ENCODE measurements at regions not wholly inside any gene's neighbourhood (a gene's known extent, or its start where the extent isn't known, plus 50 kb on each side); places are given as distances from the start of the nearest gene placed in this dataset.

DNA sequence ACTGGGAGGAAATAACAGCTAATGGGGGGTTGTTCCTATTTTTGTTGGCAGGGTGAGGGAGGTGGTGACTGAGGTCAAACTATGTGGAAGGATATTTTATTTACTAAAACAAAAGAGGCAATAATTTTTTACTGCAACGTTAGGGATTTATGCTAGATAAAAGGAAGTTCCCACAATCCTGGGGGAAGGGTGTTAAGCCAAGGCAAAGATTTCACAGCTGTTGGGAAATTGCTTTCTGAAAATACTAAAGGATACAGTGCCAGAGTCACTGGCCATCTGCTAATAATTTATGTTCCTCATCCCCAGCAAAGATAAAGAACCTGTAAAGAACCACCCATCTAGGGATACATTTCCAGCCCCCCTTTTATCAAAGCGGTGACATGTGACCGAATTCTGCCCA, 756.0 kb upstream of the RBFOX1 start:
- H3K36me3 ChIP-seq (ENCODE audit: control insufficient read depth, insufficient read depth, low read length) = no peaks in the 10 kb centered on the region
- H2BK5ac ChIP-seq (ENCODE audit: low read depth, low read length, poor library complexity, severe bottlenecking) = no peak overlapping the region
- H3K27me3 ChIP-seq (ENCODE audit: control insufficient read depth, insufficient read depth, low read length) = no peaks in the 10 kb centered on the region
- ATAC-seq (ENCODE audit: low read depth) (no peak), DNase-seq (no peak)
- TF ChIP-seq, protein P1, sequence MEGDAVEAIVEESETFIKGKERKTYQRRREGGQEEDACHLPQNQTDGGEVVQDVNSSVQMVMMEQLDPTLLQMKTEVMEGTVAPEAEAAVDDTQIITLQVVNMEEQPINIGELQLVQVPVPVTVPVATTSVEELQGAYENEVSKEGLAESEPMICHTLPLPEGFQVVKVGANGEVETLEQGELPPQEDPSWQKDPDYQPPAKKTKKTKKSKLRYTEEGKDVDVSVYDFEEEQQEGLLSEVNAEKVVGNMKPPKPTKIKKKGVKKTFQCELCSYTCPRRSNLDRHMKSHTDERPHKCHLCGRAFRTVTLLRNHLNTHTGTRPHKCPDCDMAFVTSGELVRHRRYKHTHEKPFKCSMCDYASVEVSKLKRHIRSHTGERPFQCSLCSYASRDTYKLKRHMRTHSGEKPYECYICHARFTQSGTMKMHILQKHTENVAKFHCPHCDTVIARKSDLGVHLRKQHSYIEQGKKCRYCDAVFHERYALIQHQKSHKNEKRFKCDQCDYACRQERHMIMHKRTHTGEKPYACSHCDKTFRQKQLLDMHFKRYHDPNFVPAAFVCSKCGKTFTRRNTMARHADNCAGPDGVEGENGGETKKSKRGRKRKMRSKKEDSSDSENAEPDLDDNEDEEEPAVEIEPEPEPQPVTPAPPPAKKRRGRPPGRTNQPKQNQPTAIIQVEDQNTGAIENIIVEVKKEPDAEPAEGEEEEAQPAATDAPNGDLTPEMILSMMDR (conservative IDR thresholded peaks at IDR 0.05; ENCODE audit: low read depth, low read length) = no peak
- no peak for TF ChIP-seq BHLHE40 (IDR thresholded peaks at IDR 0.05; ENCODE audit: low read depth, low read length)
- TF ChIP-seq RFX5 (IDR thresholded peaks at IDR 0.05; ENCODE audit: low read depth, low read length) = no peak
- TF ChIP-seq RCOR1 (IDR thresholded peaks at IDR 0.05; ENCODE audit: insufficient replicate concordance, low read length) = no peak
- no peak for TF ChIP-seq CEBPB (IDR thresholded peaks at IDR 0.05; ENCODE audit: low read depth, low read length)
- no peak for TF ChIP-seq MAFK (IDR thresholded peaks at IDR 0.05; ENCODE audit: low read depth, low read length)
- no peak for TF ChIP-seq NFE2L2 (IDR thresholded peaks at IDR 0.05; ENCODE audit: low read depth, low read length)
- no peak for TF ChIP-seq RAD21 (IDR thresholded peaks at IDR 0.05; ENCODE audit: low read length)
- TF ChIP-seq, protein P2, sequence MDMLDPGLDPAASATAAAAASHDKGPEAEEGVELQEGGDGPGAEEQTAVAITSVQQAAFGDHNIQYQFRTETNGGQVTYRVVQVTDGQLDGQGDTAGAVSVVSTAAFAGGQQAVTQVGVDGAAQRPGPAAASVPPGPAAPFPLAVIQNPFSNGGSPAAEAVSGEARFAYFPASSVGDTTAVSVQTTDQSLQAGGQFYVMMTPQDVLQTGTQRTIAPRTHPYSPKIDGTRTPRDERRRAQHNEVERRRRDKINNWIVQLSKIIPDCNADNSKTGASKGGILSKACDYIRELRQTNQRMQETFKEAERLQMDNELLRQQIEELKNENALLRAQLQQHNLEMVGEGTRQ (IDR thresholded peaks at IDR 0.05; ENCODE audit: low read depth, low read length) = no peak
- no peak for TF ChIP-seq MAZ (IDR thresholded peaks at IDR 0.05; ENCODE audit: borderline replicate concordance, low read depth, low read length)
- TF ChIP-seq, protein P3, sequence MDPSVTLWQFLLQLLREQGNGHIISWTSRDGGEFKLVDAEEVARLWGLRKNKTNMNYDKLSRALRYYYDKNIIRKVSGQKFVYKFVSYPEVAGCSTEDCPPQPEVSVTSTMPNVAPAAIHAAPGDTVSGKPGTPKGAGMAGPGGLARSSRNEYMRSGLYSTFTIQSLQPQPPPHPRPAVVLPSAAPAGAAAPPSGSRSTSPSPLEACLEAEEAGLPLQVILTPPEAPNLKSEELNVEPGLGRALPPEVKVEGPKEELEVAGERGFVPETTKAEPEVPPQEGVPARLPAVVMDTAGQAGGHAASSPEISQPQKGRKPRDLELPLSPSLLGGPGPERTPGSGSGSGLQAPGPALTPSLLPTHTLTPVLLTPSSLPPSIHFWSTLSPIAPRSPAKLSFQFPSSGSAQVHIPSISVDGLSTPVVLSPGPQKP (IDR thresholded peaks at IDR 0.05; ENCODE audit: borderline replicate concordance, low read depth, low read length) = no peak
- no peak for TF ChIP-seq POLR2A (IDR thresholded peaks at IDR 0.05; ENCODE audit: low read depth, low read length)
- intact Hi-C loops (cut with micrococcal nuclease) (no loop called here), in situ Hi-C loops (cut with MboI; ENCODE audit: low sequenced_read_pairs) (no loop called here), dilution Hi-C loops (cut with HindIII; ENCODE audit: low sequenced_read_pairs, unreplicated experiment) (no loop called here)
- no peak overlapping the region for H2AK9ac ChIP-seq (replicated peaks; ENCODE audit: low read depth, low read length, poor library complexity)
- no peaks in the 10 kb centered on the region for H3K79me1 ChIP-seq (ENCODE audit: low read depth in 1 of 2, low read length in 2 of 2)
- ChIA-PET CTCF (no interaction called here), POLR2A (ENCODE audit: unreplicated experiment) (no interaction called here)
- no peaks in the 10 kb centered on the region for H3K9me1 ChIP-seq (ENCODE audit: insufficient read depth, low read length)
- H3K9me3 ChIP-seq (ENCODE audit: control insufficient read depth, insufficient read depth, low read length) = peaks cover 17% of the 10 kb centered on the region
- no peak overlapping the region for H3K23ac ChIP-seq (ENCODE audit: low read depth, low read length)
- no CpG with 5 or more reads among the region's 3 CpGs for WGBS, 2 experiments (ENCODE audit: extremely low coverage in 2 of 2, insufficient read length in 1 of 2)
- H3K14ac ChIP-seq (replicated peaks; ENCODE audit: low read depth, low read length) = no peak overlapping the region
- no peak overlapping the region for H2BK120ac ChIP-seq (ENCODE audit: low read depth, low read length)
- H4K20me1 ChIP-seq (ENCODE audit: insufficient read depth, low read length) = no peaks in the 10 kb centered on the region
- no peak overlapping the region for H3K9ac ChIP-seq (ENCODE audit: low read depth, low read length)
- H3K4ac ChIP-seq (ENCODE audit: low read depth, low read length) = no peak overlapping the region
- H4K91ac ChIP-seq (ENCODE audit: insufficient read depth, low read depth, low read length) = no peak overlapping the region
- H3K4me2 ChIP-seq (ENCODE audit: low read depth, low read length) = no peak overlapping the region
- no peak overlapping the region for H3K27ac ChIP-seq (ENCODE audit: insufficient read depth, low read length)
- H3K18ac ChIP-seq (ENCODE audit: low read depth, low read length) = no peak overlapping the region
- BruUV-seq (replicated peaks) = no TSS peak
- no peak overlapping the region for H2BK20ac ChIP-seq (ENCODE audit: low read depth, low read length)
- H3K4me1 ChIP-seq (ENCODE audit: control insufficient read depth, insufficient read depth, low read length) = no peaks in the 10 kb centered on the region
- H2AFZ ChIP-seq (replicated peaks; ENCODE audit: low read length, poor library complexity) = no peak overlapping the region
- no peak overlapping the region for H3K4me3 ChIP-seq (ENCODE audit: insufficient read depth, low read depth, low read length)
- no peak overlapping the region for H4K5ac ChIP-seq (ENCODE audit: low read depth, low read length)
- no peak overlapping the region for H2AK5ac ChIP-seq (ENCODE audit: low read depth, low read length)
- no peak overlapping the region for H4K8ac ChIP-seq (ENCODE audit: low read depth in 2 of 2, low read length in 2 of 2)
- no peak overlapping the region for H3K56ac ChIP-seq (ENCODE audit: extremely low read depth, insufficient read depth, low read length)
- no peak overlapping the region for H2BK15ac ChIP-seq (ENCODE audit: low read depth, low read length)
